Gastroesophageal sphincter (tissue), 4 donors: ENCODE measurements at regions not wholly inside any gene's neighbourhood (a gene's known extent, or its start where the extent isn't known, plus 50 kb on each side); places are given as distances from the start of the nearest gene placed in this dataset.

Source experiments
- ATAC-seq: fragments of 150-250 bp; one replicate; pipeline ENCODE4 v1.9.1; 2016; ENCODE audit warnings: mild to moderate bottlenecking, moderate library complexity
- H3K27ac ChIP-seq, 4 donors: fragments of 200-600 bp; sonication (generic) in 3 of 4; 1 replicate in 3 of 4; 2 replicates in 1 of 4; pipeline ENCODE4 v1.5.1; 2016 to 2019
- H3K27me3 ChIP-seq: fragments of 200-600 bp; sonication (generic); one replicate; pipeline ENCODE4 v1.5.1; 2019
- H3K36me3 ChIP-seq, 2 donors: fragments of 200-600 bp; sonication (generic); one replicate each; pipeline ENCODE4 v1.5.1; 2019; ENCODE audit warnings: control low read depth in 1 of 2
- H3K4me1 ChIP-seq, 3 donors: fragments of 200-600 bp; sonication (generic); 1 replicate in 2 of 3; 2 replicates in 1 of 3; pipeline ENCODE4 v1.5.1; 2016 to 2019; ENCODE audit warnings: control low read depth in 2 of 3
- H3K4me3 ChIP-seq, 2 donors: fragments of 200-600 bp; sonication (generic); one replicate each; pipeline ENCODE4 v1.5.1; 2019; ENCODE audit warnings: mild to moderate bottlenecking in 1 of 2, moderate library complexity in 1 of 2
- H3K9me3 ChIP-seq, 3 donors: fragments of 200-600 bp; sonication (generic); one replicate each; pipeline ENCODE4 v1.5.1; 2017 to 2019; ENCODE audit warnings: control low read depth in 2 of 3
- EP300 ChIP-seq: sonication (generic); formaldehyde crosslinking; IDR thresholded peaks from one replicate; pipeline ENCODE4 v1.6.1; 2017; ENCODE audit warnings: antibody characterized with exemption, mild to moderate bottlenecking
- POLR2A ChIP-seq, 2 donors: fragments of 450-650 bp; IDR thresholded peaks; one replicate each; pipeline ENCODE4 v1.6.1; 2017; ENCODE audit warnings: antibody characterized with exemption in 2 of 2, mild to moderate bottlenecking in 2 of 2, moderate library complexity in 1 of 2
- POLR2AphosphoS5 ChIP-seq: sonication (generic); formaldehyde crosslinking; IDR thresholded peaks from one replicate; pipeline ENCODE4 v1.6.1; 2017; ENCODE audit warnings: antibody characterized with exemption
- WGBS, 2 donors: methylation state at CpG; one replicate each; pipeline ENCODE4 v1.1.5; 2018; ENCODE audit warnings: low coverage in 1 of 2; 5-methylcytosine and 5-hydroxymethylcytosine counted together
- TF ChIP-seq, protein P1 (sequence below), 4 experiments: fragments of 200-600 bp in 2 of 4; fragments of 450-650 bp in 2 of 4; sonication (generic) in 1 of 4; IDR thresholded peaks; one replicate each; pipeline ENCODE4 v1.5.1; 2017 to 2019; ENCODE audit warnings: antibody characterized with exemption in 4 of 4, mild to moderate bottlenecking in 2 of 4, moderate library complexity in 2 of 4

GRCh38 chr12:46453428-46453827, 80.9 kb upstream of the SLC38A2 start:
- Histone ChIP-seq H3K27ac (no peak overlapping the region), H3K27me3 (no peaks in the 10 kb centered on the region), H3K36me3 (no peaks in the 10 kb centered on the region), H3K9me3 (no peaks in the 10 kb centered on the region), H3K4me3 (no peak overlapping the region), H3K4me1 (peaks cover 0 to 21% (median 0%) of the 10 kb centered on the region in 3 donors)
- TF ChIP-seq EP300: no peak
- TF ChIP-seq POLR2A (IDR thresholded peaks at IDR 0.05): no peak
- TF ChIP-seq, protein P1, sequence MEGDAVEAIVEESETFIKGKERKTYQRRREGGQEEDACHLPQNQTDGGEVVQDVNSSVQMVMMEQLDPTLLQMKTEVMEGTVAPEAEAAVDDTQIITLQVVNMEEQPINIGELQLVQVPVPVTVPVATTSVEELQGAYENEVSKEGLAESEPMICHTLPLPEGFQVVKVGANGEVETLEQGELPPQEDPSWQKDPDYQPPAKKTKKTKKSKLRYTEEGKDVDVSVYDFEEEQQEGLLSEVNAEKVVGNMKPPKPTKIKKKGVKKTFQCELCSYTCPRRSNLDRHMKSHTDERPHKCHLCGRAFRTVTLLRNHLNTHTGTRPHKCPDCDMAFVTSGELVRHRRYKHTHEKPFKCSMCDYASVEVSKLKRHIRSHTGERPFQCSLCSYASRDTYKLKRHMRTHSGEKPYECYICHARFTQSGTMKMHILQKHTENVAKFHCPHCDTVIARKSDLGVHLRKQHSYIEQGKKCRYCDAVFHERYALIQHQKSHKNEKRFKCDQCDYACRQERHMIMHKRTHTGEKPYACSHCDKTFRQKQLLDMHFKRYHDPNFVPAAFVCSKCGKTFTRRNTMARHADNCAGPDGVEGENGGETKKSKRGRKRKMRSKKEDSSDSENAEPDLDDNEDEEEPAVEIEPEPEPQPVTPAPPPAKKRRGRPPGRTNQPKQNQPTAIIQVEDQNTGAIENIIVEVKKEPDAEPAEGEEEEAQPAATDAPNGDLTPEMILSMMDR (IDR thresholded peaks at IDR 0.05): no peak
- TF ChIP-seq POLR2AphosphoS5: no peak
- ATAC-seq: no peak
- WGBS, 2 donors: 94% methylated on average over 3 of the region's 3 CpGs; no CpG with 5 or more reads in 1 of the 2 donors

GRCh38 chr12:46452776-46453175, 80.2 kb upstream of the SLC38A2 start:
- H3K9me3 ChIP-seq: no peaks in the 10 kb centered on the region
- ATAC-seq: no peak
- no peaks in the 10 kb centered on the region for H3K27me3 ChIP-seq
- TF ChIP-seq EP300: no peak
- TF ChIP-seq, protein P1 (IDR thresholded peaks at IDR 0.05): no peak
- TF ChIP-seq POLR2AphosphoS5: no peak
- no peak for TF ChIP-seq POLR2A (IDR thresholded peaks at IDR 0.05)
- WGBS, 2 donors: 13 to 24% methylated on average over 1 of the region's 1 CpG
- peaks cover 0 to 21% (median 0%) of the 10 kb centered on the region in 3 donors for H3K4me1 ChIP-seq
- H3K36me3 ChIP-seq: no peaks in the 10 kb centered on the region
- H3K27ac ChIP-seq: no peak overlapping the region
- H3K4me3 ChIP-seq: no peak overlapping the region

DNA sequence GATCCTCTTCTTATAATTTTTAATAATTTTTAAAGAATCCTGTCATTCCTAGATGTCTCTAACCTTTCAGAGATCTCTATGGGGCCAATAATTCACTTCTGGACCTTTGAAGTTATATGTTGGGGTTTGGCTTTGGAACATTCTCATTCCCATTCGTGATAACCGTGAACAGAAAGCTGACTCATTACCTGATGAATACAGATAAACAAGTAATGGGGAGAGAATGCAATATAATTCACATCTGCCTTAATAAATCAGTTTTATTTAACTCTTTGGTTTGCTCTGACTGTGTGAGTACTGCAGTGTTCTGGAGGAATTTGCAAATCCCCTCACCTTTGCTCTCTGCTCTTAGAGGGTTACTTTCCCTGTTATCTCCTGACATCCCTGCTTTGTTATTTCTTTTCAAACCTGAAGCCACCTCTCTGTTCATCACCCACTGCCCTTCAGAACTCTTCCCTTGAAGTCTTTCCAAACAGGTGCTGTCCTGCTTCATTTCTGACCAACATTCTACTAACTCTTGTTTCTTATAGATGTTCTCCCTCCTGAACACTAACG, 79.6 kb upstream of the SLC38A2 start:
- H3K27me3 ChIP-seq: no peaks in the 10 kb centered on the region
- H3K4me3 ChIP-seq: no peak overlapping the region
- TF ChIP-seq, protein P1 (IDR thresholded peaks at IDR 0.05): no peak
- TF ChIP-seq EP300 (no peak), POLR2AphosphoS5 (no peak), POLR2A (IDR thresholded peaks at IDR 0.05) (no peak)
- peaks cover 0 to 21% (median 0%) of the 10 kb centered on the region in 3 donors for H3K4me1 ChIP-seq
- H3K27ac ChIP-seq: no peak overlapping the region
- 10 to 58% methylated on average over 3 of the region's 3 CpGs for WGBS, 2 donors
- no peaks in the 10 kb centered on the region for H3K36me3 ChIP-seq
- no peak for ATAC-seq
- no peaks in the 10 kb centered on the region for H3K9me3 ChIP-seq

GRCh38 chr12:46451276-46452021, 78.9 kb upstream of the SLC38A2 start:
- WGBS, 2 donors: 64 to 66% methylated on average over 5 of the region's 5 CpGs
- TF ChIP-seq EP300: no peak
- TF ChIP-seq, protein P1 (IDR thresholded peaks at IDR 0.05): no peak
- peaks cover 0 to 22% (median 0%) of the 10 kb centered on the region in 3 donors for H3K4me1 ChIP-seq
- H3K4me3 ChIP-seq: no peak overlapping the region
- no peaks in the 10 kb centered on the region for H3K9me3 ChIP-seq
- ATAC-seq: no peak
- H3K27me3 ChIP-seq: no peaks in the 10 kb centered on the region
- no peaks in the 10 kb centered on the region for H3K36me3 ChIP-seq
- no peak overlapping the region for H3K27ac ChIP-seq

GRCh38 chr12:46450279-46450748, 77.7 kb upstream of the SLC38A2 start:
- Histone ChIP-seq H3K4me1 (peaks cover 0 to 26% (median 0%) of the 10 kb centered on the region in 3 donors), H3K9me3 (no peaks in the 10 kb centered on the region), H3K36me3 (no peaks in the 10 kb centered on the region), H3K4me3 (no peak overlapping the region), H3K27ac (peak overlapping the region in 1 of 4 donors; percentile 24), H3K27me3 (no peaks in the 10 kb centered on the region)
- TF ChIP-seq, protein P1 (IDR thresholded peaks at IDR 0.05): no peak
- TF ChIP-seq POLR2AphosphoS5 (no peak), POLR2A (IDR thresholded peaks at IDR 0.05) (no peak), EP300 (no peak)
- 20% methylated on average over 1 of the region's 1 CpG; no CpG with 5 or more reads in 1 of the 2 donors for whole genome bisulfite sequencing, 2 donors
- ATAC-seq: no peak
